ENCODE measurements at regions not wholly inside any gene's neighbourhood (a gene's known extent, or its start where the extent isn't known, plus 50 kb on each side); places are given as distances from the start of the nearest gene placed in this dataset.
"Not testable (repeated sequence)": the region's sequence is repeated elsewhere in the genome, so short reads cannot be mapped to it uniquely, and the experiment has no call there.

DNA sequence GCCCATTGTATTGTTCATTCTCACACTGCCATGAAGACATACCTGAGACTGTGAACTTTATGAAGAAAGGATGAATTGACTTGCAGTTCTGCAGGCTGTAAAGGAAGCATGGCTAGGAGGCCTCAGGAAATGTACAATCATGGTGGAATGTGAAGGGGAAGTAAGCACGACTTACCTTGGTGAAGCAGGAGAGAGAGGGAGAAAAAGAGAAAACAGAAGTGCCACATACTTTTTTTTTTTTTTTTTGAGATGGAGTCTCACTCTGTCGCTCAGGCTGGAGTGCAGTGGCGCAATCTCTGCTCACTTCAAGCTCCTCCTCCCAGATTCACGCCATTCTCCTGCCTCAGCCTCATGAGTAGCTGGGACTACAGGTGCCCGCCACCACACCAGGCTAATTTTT lies 871.9 kb upstream of the B3GALT2 start:
- not testable (repeated sequence) for TF ChIP-seq POLR2A (IDR thresholded peaks at IDR 0.05; ENCODE audit: low read depth, low read length); TAF1 (IDR thresholded peaks at IDR 0.05; ENCODE audit: low read depth, low read length); POLR2AphosphoS5 (IDR thresholded peaks at IDR 0.05; ENCODE audit: low read depth, low read length); PAX5 (IDR thresholded peaks at IDR 0.05; ENCODE audit: insufficient read depth, low read length, severe bottlenecking)
